Kidney epithelial cell (primary cell): ENCODE measurements at regions not wholly inside any gene's neighbourhood (a gene's known extent, or its start where the extent isn't known, plus 50 kb on each side); places are given as distances from the start of the nearest gene placed in this dataset.

Experiments
- DNase-seq: peaks from one replicate; pipeline ENCODE4 v3.0.0-alpha.2; 2010; ENCODE audit warnings: low read depth
- H3K27me3 ChIP-seq: 2 replicates; pipeline ENCODE4 v1.6.0; 2011; ENCODE audit warnings: low read length; ENCODE audit not compliant: control insufficient read depth, insufficient read depth
- H3K36me3 ChIP-seq: 2 replicates; pipeline ENCODE4 v1.5.1; 2011; ENCODE audit warnings: low read length; ENCODE audit not compliant: control insufficient read depth, insufficient read depth
- H3K4me3 ChIP-seq: 2 replicates; pipeline ENCODE4 v1.5.1; 2011; ENCODE audit warnings: low read depth, mild to moderate bottlenecking, control low read depth, low read length
- TF ChIP-seq, protein P1 (sequence below): IDR thresholded peaks from 2 replicates; pipeline ENCODE4 v1.5.1; 2011; ENCODE audit warnings: mild to moderate bottlenecking, moderate library complexity, low read length, control low read depth, inconsistent platforms; ENCODE audit not compliant: insufficient read depth, poor library complexity, severe bottlenecking

DNA sequence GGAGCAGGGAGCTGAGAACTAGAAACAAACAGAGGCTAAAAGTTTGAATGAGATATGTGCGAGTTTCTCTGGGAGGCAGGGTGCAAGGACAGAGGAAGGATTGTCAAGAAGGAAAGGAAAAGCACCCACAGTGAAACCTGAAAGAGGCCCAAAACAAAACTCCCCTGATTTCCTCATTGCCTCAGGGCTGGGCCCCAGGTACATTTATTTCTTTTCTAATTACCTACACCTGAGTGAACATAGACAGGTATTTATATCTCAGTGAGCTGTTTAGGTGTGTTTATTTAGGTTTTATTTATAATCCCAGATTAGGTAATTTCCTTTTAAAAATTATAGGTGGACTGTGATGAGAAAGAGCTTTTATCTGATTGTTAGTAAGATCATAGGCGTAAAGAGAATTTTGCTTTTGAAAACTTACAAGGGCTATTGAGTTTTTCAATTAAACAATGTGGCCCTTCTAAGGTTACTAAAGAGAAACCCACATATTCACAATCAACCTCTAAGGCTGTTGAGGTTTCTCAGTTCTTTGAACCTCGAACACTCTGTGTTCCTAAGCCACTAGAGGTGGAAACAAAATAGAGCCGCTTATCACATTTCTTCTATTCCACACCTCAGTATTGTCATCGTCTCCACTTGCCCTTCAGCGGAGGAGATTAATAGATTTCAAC lies 344.8 kb downstream of the ZNF608 start:
- TF ChIP-seq, protein P1, sequence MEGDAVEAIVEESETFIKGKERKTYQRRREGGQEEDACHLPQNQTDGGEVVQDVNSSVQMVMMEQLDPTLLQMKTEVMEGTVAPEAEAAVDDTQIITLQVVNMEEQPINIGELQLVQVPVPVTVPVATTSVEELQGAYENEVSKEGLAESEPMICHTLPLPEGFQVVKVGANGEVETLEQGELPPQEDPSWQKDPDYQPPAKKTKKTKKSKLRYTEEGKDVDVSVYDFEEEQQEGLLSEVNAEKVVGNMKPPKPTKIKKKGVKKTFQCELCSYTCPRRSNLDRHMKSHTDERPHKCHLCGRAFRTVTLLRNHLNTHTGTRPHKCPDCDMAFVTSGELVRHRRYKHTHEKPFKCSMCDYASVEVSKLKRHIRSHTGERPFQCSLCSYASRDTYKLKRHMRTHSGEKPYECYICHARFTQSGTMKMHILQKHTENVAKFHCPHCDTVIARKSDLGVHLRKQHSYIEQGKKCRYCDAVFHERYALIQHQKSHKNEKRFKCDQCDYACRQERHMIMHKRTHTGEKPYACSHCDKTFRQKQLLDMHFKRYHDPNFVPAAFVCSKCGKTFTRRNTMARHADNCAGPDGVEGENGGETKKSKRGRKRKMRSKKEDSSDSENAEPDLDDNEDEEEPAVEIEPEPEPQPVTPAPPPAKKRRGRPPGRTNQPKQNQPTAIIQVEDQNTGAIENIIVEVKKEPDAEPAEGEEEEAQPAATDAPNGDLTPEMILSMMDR: no peak
- no peaks in the 10 kb centered on the region for H3K36me3 ChIP-seq
- no peaks in the 10 kb centered on the region for H3K27me3 ChIP-seq
- no peak for DNase-seq
- H3K4me3 ChIP-seq: no peak overlapping the region

DNA sequence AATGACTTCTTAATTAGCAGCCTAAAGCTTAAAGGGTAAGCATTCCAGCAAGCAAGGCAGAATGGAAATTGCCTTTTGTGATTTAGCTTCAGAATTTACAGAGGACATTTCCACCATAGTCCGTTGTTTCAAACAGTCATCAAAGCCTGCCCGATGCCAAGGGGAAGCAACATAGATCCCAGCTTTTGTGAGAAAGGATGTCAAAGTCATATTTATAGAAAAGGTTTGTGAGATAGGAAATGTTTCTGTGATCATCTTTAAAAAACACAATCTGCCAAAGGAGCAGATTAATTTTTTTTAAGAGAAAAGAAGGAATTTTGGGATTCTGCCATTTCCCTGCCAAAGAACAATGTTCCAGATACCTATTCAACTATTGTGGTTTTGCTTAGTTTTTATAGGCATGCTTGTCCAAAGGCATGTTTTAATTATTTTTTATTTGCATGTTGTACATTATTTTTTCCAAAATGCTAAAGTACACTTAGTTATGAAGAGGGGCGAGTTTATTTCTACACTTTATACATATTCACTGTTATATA lies 346.9 kb downstream of the ZNF608 start:
- TF ChIP-seq, protein P1: no peak
- Histone ChIP-seq H3K27me3 (no peaks in the 10 kb centered on the region), H3K36me3 (no peaks in the 10 kb centered on the region), H3K4me3 (no peak overlapping the region)
- no peak for DNase-seq

DNA sequence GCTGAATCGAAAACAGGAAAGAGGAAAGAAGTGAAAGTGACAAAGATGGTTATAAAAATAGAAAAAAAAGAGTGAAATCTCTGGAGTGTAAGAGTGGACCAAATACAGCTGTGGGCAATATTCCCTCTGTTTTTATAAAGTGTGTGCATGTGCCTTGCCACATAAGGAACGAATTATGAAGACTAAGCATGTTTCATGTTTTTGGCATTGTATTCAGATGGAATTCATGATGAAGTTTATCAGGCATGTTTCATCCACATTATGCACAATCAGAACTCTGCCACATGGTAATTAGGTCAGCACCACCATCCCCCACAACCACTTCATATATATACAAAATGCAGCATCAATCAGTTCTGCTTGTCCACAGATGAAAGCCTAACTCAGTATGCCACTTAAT lies 348.0 kb downstream of the ZNF608 start:
- H3K4me3 ChIP-seq: no peak overlapping the region
- H3K27me3 ChIP-seq: no peaks in the 10 kb centered on the region
- TF ChIP-seq, protein P1: no peak
- H3K36me3 ChIP-seq: no peaks in the 10 kb centered on the region
- DNase-seq: no peak

DNA sequence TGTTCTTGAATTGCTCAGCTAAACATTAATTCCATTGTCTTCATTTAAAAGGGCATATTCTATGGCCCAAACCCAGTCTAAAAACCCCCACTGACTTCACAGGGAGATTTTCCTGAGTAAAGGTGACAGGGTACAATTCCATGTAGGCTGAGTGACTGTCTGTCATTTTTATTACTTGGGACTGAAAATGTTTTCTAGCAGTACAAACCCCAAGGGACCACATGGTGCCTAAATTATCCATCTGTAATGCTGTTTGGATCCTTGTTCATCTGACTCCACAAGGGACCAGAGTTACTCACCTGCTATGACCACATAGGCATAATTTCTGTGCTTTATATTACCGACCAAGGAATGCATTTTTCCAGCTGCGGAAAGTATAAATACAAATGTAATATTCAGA lies 349.1 kb downstream of the ZNF608 start:
- TF ChIP-seq, protein P1: no peak
- no peaks in the 10 kb centered on the region for H3K27me3 ChIP-seq
- H3K4me3 ChIP-seq: no peak overlapping the region
- H3K36me3 ChIP-seq: no peaks in the 10 kb centered on the region
- no peak for DNase-seq

DNA sequence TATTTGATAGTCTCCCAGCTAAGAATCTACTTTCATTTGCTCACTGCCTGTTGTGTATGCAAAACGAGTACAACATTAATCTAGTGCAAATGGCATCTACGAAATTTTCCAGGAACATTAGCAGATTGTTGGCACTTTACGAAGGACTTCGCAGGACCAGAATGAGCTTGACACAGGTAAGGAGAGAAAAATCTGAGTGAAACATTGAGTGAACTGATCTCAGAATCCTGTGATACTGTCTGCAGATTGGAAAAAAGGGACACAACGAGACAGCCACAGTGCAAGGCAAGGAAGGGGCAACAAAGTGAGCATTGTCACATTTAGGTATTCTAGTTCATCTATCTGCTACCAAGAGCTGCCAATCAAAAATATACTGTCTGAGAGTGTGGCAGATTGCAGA lies 350.5 kb downstream of the ZNF608 start:
- Histone ChIP-seq H3K4me3 (no peak overlapping the region), H3K36me3 (no peaks in the 10 kb centered on the region), H3K27me3 (no peaks in the 10 kb centered on the region)
- no peak for DNase-seq
- TF ChIP-seq, protein P1: no peak

DNA sequence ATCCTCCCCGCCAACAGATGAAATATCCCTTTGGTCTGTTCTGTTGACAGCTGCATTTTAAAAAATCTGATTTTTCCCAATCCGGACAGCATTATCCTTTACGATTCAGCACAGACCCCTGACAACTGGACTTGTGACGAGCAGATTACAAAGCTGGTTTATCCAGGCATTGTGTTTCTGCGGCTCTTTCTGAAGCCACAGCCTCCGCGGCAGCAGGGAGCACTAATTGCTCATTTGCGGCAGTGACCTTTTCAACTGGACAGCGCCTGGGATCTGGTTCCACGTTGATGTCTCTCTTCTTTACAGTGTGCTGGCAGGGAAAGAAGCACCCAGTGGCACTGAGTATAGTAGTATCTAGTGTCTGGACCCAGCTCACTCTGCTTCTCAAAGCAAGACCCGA lies 351.2 kb downstream of the ZNF608 start:
- H3K27me3 ChIP-seq: no peaks in the 10 kb centered on the region
- TF ChIP-seq, protein P1: no peak
- no peak for DNase-seq
- H3K36me3 ChIP-seq: no peaks in the 10 kb centered on the region
- no peak overlapping the region for H3K4me3 ChIP-seq
